ENCODE measurements at regions not wholly inside any gene's neighbourhood (a gene's known extent, or its start where the extent isn't known, plus 50 kb on each side); places are given as distances from the start of the nearest gene placed in this dataset.

GRCh38 chr4:61036071-61036684, 163.9 kb upstream of the ADGRL3 start:
- no peak for DNase-seq

DNA sequence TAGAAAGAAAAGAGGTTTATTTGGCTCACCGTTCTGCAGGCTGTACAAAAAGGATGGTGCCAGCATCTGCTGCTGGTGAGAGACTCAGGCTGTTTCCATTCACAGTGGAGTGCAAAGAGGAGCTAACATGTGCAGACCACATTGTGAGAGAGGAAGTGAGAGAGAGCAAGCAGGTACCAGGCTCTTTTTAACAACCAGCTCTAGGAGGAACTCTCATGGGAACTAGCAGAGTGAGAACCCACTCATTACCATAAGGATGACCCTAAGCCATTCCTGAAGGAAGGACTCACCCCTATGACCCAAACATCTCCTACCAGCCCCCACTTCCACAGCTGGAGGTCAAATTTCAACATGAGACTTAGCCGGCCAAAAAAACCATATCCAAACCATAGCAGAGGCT, 158.6 kb upstream of the ADGRL3 start:
- peak; percentile 1 for DNase-seq

DNA sequence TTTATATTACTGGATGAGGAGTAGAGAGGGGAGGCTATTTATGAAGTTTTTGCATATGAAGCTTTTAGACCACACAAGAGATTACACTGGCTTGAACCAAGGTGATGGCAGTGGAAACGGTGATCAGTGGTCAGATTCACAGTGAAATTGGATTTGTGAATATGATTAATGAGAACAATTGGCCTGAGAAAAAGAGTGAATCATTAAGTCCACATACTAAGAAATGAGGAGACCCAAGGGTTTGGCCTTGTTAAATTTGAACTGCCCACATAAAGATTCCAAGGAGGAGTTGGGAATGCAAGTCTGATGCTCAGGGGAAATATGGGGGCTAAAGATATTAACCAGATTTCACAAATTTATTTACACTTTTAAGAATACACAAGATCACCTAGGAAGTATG, 155.3 kb upstream of the ADGRL3 start:
- DNase-seq = no peak

DNA sequence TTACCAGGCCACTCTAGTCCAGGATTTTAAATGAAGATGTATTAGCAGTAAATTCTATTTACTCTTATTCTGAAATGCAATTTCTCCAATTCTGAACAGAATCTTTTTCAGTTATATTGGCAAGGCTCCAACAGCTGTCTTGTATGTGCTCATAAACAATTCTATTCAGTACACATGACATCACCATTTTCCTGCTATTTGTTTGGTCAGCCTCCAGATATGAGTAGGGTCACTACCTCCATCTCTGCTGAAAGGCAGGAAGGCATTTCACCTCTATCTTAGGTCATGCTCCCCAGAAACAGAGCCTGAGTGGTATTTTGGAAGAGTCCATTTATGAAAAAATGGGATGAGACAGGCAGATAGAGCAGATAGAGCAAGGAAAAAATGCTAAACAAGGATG, 151.1 kb upstream of the ADGRL3 start:
- DNase-seq = no peak

DNA sequence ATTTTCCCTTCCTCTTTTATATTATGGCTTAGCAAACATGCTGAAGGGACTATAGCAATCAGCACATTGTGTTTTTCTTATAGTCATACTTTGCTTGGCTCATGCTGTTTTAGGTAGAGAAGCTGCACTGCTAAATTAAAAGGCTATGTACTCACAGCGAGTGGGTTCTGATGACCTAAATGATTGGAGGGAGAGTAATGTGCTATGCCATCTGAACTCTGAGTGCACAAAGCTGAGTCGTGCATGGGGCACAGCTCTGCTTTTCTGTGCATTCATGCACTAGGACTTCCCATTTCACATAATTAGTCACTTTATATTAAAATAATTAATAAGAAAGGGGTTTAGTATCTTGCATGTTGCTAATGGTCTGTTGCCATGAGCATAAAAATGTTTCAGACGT, 132.7 kb upstream of the ADGRL3 start:
- no peak for DNase-seq

DNA sequence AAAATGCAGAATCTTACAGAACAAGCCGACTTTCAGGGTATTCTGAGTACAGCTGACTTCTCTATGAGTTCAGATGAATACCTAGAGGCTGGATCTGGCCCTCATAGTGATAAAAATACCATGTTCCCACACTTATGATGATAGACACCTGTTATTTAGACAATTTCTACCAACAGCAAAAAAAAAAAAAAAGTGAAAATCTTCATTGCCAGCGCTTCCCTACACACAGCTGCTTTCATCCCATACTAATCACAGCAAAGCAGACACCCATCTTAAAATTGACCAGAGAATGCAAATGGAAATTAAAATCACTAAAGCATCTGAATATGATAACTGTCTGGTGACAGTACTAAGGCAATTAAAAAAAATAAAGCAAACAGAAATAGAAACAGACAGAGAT, 132.1 kb upstream of the ADGRL3 start:
- no peak for DNase-seq

- peak; percentile 26 for DNase-seq
Measured at GRCh38 chr4:61068745-61069144, 131.4 kb upstream of the ADGRL3 start.

DNA sequence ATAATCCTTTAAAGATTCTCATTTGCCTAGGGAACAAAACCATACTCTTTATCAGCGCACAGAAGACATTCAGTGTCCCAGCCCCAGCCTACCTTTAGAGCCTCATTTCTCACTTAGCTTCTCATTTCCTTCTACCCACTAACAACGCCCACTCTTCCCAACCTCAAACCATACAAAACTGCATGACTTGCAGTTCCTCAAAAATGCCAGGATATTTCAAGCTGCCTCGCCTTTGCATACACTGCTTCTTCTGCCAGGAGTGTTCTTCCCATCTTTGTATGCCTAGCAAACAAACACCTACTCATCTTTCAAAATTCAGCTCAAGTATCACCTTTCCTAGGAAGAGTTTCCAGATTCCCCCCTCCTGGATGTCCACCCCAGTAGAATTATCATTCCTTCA, 129.9 kb upstream of the ADGRL3 start:
- no peak for DNase-seq

DNA sequence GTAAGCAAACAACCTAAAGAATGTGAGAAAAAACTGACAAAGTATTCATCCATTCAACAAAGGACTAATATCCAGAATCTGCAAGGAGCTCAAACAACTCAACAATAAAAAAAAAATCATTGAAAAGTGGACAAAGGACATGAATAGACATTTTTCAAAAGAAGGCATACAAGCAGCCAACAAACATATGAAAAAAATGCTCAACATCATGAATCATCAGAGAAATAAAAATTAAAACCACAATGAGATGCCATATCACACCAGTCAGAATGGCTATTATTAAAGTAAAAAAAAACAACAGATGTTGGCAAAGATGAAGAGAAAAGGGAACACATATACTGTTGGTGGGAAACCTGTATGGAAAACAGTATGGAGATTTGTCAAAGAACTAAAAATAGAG, 120.7 kb upstream of the ADGRL3 start:
- DNase-seq = peak; percentile 56

DNA sequence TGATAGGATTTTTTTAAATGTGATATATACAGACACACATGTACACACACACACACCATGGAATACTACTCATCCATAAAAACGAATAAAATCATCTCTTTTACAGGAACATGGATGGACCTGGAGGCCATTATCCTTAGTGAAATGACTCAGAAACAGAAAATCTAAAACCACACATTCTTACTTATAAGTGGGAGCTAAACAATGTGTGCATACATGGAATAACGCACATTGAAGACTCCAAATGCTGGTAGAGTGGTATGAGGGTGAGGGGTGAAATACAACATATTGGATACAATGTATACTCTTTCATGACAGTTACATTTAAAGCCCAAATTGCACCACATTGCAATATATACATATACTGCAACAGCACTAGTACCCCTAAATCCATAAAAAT, 120.2 kb upstream of the ADGRL3 start:
- DNase-seq = peak; percentile 53

- no peak for DNase-seq
Measured at GRCh38 chr4:61085534-61085933, 114.6 kb upstream of the ADGRL3 start.

- no peak for DNase-seq
Measured at GRCh38 chr4:61086357-61086756, 113.8 kb upstream of the ADGRL3 start.

DNA sequence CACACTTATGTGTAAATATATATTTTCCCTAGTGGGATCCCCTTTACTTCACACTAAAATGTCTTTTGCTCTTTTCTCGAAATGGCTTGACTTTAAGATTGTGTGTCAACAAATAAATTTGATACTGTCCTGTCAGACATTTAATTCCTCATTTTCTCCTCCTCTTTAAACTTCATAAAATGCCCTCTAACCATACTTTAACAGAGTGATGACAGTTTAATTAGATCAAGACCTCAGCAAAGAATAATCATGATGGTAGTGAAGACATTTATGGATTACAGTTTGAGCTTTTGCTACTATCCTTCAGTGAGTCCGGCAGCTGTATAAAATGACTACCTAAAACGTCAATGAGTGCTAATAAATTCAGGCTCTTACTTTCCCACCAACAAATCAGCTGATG, 113.1 kb upstream of the ADGRL3 start:
- no peak for DNase-seq

DNA sequence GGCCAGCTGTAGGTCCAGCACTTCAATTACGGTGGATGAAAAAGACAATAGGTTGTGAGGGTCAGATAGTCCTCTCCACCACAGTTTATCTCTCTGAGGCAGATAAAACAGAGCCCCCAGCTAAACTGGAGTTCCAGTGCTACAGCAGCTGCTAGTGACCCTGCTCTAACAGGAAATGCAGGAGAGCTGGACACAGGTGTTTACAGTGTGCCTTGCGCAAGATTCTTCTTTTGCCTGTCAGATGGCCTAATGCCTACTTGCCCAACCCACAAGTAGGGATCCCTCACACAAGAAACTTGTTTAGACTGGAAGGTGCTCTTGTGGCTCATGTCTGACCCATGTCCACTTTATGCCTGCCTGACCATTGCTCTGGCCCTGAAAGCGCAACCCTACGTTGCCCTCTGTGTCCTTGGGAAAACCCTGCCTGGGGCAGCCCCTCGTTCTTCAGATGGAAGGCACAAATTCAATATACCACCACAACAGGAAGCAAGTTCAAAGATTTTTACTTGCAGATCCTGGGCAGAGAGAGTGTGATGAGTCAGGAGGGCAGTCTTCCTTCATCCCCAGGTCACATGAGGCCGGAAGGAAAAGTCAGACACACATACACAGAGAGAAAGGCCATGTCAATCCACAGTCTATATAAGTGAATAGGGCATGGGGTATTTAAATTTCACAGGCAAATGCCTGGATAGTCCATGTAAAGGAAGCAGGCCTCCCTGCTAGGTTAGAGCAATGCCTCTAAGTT, 105.1 kb upstream of the ADGRL3 start:
- no peak for DNase-seq

- DNase-seq = no peak
Measured at GRCh38 chr4:61128682-61129081, 71.4 kb upstream of the ADGRL3 start.

- no peak for DNase-seq
Measured at GRCh38 chr4:61129971-61130370, 70.2 kb upstream of the ADGRL3 start.

- no peak for DNase-seq
Measured at GRCh38 chr4:61143461-61143860, 56.7 kb upstream of the ADGRL3 start.

DNA sequence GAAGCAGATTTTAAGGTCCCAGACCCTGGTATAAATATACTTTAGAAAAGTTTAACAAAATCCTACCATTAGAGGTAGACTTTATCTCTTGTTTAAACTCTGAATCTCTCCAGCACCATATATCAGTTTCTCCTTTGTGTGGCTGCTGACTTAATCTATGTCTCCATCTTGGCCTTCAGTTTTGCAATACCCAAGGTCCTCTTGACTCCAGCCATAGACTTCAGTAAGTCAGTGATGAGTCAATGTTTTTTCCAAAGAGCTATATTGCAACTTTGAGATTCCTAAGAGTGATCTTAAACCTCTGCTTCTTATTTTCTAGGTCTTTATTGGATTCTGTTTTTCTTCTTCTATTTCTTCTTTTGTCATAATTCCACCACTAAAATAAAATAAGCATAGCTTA, 50.8 kb upstream of the ADGRL3 start:
- peak; percentile 15 for DNase-seq
